HG03108 (cell line): ENCODE measurements at regions not wholly inside any gene's neighbourhood (a gene's known extent, or its start where the extent isn't known, plus 50 kb on each side); places are given as distances from the start of the nearest gene placed in this dataset.

Source experiments
- ATAC-seq: cut with Tn5 transposase; IDR thresholded peaks from one replicate; pipeline ENCODE4 v1.9.1; 2021; ENCODE audit warnings: moderate library complexity; ENCODE audit not compliant: unreplicated experiment

- no peak for ATAC-seq
Measured at GRCh38 chr20:48287021-48287494, 501.8 kb upstream of the SULF2 start.

GRCh38 chr20:48286601-48287000 is 501.3 kb upstream of the SULF2 start:
- no peak for ATAC-seq

- ATAC-seq = no peak
Measured at GRCh38 chr20:48285656-48286055, 500.4 kb upstream of the SULF2 start.

GRCh38 chr20:48284837-48285236 is 499.6 kb upstream of the SULF2 start:
- ATAC-seq = no peak

- ATAC-seq = no peak
Measured at GRCh38 chr20:48284315-48284714, 499.0 kb upstream of the SULF2 start.

- no peak for ATAC-seq
Measured at GRCh38 chr20:48283470-48284110, 498.3 kb upstream of the SULF2 start.

- ATAC-seq = no peak
Measured at GRCh38 chr20:48282591-48283228, 497.4 kb upstream of the SULF2 start.

GRCh38 chr20:48281501-48281900 is 496.2 kb upstream of the SULF2 start:
- no peak for ATAC-seq

- ATAC-seq = no peak
Measured at GRCh38 chr20:48278961-48279481, 493.7 kb upstream of the SULF2 start.

GRCh38 chr20:48277266-48277665 is 492.0 kb upstream of the SULF2 start:
- ATAC-seq = no peak

- no peak for ATAC-seq
Measured at GRCh38 chr20:48276021-48276342, 490.7 kb upstream of the SULF2 start.

GRCh38 chr20:48275286-48276020 is 490.2 kb upstream of the SULF2 start:
- no peak for ATAC-seq

- ATAC-seq = no peak
Measured at GRCh38 chr20:48273843-48274242, 488.6 kb upstream of the SULF2 start.

- ATAC-seq = no peak
Measured at GRCh38 chr20:48270885-48271284, 485.6 kb upstream of the SULF2 start.

- ATAC-seq = no peak
Measured at GRCh38 chr20:48267860-48268633, 482.8 kb upstream of the SULF2 start.

GRCh38 chr20:48266571-48266970 is 481.3 kb upstream of the SULF2 start:
- ATAC-seq = no peak

GRCh38 chr20:48265791-48266190 is 480.5 kb upstream of the SULF2 start:
- ATAC-seq = no peak

GRCh38 chr20:48262955-48263354 is 477.7 kb upstream of the SULF2 start:
- no peak for ATAC-seq

GRCh38 chr20:48262466-48262865 is 477.2 kb upstream of the SULF2 start:
- ATAC-seq = no peak

- no peak for ATAC-seq
Measured at GRCh38 chr20:48261398-48261910, 476.2 kb upstream of the SULF2 start.
